ENCODE measurements at regions not wholly inside any gene's neighbourhood (a gene's known extent, or its start where the extent isn't known, plus 50 kb on each side); places are given as distances from the start of the nearest gene placed in this dataset.

GRCh38 chr7:98702021-98702420 lies 84.9 kb downstream of the NPTX2 start:
- no peak for TF ChIP-seq JUND (IDR thresholded peaks at IDR 0.05; ENCODE audit: low read depth)
- in situ Hi-C loops (cut with HindIII; ENCODE audit: low pct_unique_long_range_greater_than_20kb, low sequenced_read_pairs), result no loop called here
- no peak for DNase-seq (ENCODE audit: low read depth in 1 of 2, low spot score in 1 of 2)

GRCh38 chr7:98703916-98704315 lies 86.8 kb downstream of the NPTX2 start:
- DNase-seq (ENCODE audit: low read depth in 1 of 2, low spot score in 1 of 2), result peak in 1 of 2 experiments; percentile 3
- no peak for TF ChIP-seq JUND (IDR thresholded peaks at IDR 0.05; ENCODE audit: low read depth)
- in situ Hi-C loops (cut with HindIII; ENCODE audit: low pct_unique_long_range_greater_than_20kb, low sequenced_read_pairs), result no loop called here

DNA sequence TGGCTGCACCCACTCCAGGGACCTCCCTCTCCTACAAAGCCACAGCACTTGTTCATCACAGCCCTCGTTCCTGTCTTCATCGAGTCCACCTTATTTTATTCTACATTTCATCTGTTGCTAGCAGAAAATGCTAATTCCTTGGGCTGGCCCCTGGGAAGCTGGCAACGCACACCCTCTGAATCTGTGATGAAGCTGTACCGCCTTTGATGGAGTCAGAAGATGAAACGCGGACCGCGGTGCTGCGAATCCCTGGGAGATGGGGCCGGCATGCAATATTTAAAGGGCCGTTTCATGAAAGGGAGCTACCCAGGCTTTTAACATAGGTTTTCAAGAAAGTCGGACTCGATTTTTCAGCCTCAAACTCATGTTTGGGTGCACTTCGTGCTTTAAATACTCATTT lies 88.5 kb downstream of the NPTX2 start:
- no peak for TF ChIP-seq JUND (IDR thresholded peaks at IDR 0.05; ENCODE audit: low read depth)
- in situ Hi-C loops (cut with HindIII; ENCODE audit: low pct_unique_long_range_greater_than_20kb, low sequenced_read_pairs), result no loop called here
- DNase-seq (ENCODE audit: low read depth in 1 of 2, low spot score in 1 of 2), result no peak

GRCh38 chr7:98707076-98707475 lies 90.0 kb downstream of the NPTX2 start:
- no peak for DNase-seq (ENCODE audit: low read depth in 1 of 2, low spot score in 1 of 2)
- TF ChIP-seq JUND (IDR thresholded peaks at IDR 0.05; ENCODE audit: low read depth), result no peak
- in situ Hi-C loops (cut with HindIII; ENCODE audit: low pct_unique_long_range_greater_than_20kb, low sequenced_read_pairs), result no loop called here

DNA sequence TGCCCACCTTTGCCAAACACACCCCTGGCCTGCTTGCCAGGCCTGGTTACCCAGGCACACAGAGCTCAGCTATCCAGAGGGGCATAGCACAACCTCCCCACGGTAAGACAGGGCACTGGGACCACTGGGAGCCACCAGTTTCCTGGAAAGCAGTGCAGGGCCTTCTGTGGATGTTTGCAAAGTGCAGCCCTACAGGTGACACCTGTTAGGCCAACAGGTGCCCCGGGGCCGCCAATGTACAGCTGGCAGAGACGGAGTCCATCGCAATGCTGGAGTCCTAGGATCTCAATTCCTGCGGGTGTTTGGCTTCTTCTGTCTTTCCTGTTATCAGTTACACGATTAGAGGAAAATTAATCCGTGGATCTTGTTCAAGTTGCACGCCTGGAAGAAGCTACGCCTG lies 94.9 kb downstream of the NPTX2 start:
- no peak for TF ChIP-seq JUND (IDR thresholded peaks at IDR 0.05; ENCODE audit: low read depth)
- DNase-seq (ENCODE audit: low read depth in 1 of 2, low spot score in 1 of 2), result no peak
- in situ Hi-C loops (cut with HindIII; ENCODE audit: low pct_unique_long_range_greater_than_20kb, low sequenced_read_pairs), result no loop called here

GRCh38 chr7:98713165-98713810 lies 96.2 kb downstream of the NPTX2 start:
- TF ChIP-seq JUND (IDR thresholded peaks at IDR 0.05; ENCODE audit: low read depth), result no peak
- in situ Hi-C loops (cut with HindIII; ENCODE audit: low pct_unique_long_range_greater_than_20kb, low sequenced_read_pairs), result no loop called here
- DNase-seq (ENCODE audit: low read depth in 1 of 2, low spot score in 1 of 2), result no peak

GRCh38 chr7:98719396-98719795 lies 102.3 kb downstream of the NPTX2 start:
- no peak for DNase-seq (ENCODE audit: low read depth in 1 of 2, low spot score in 1 of 2)
- TF ChIP-seq JUND (IDR thresholded peaks at IDR 0.05; ENCODE audit: low read depth), result no peak
- in situ Hi-C loops (cut with HindIII; ENCODE audit: low pct_unique_long_range_greater_than_20kb, low sequenced_read_pairs), result no loop called here

DNA sequence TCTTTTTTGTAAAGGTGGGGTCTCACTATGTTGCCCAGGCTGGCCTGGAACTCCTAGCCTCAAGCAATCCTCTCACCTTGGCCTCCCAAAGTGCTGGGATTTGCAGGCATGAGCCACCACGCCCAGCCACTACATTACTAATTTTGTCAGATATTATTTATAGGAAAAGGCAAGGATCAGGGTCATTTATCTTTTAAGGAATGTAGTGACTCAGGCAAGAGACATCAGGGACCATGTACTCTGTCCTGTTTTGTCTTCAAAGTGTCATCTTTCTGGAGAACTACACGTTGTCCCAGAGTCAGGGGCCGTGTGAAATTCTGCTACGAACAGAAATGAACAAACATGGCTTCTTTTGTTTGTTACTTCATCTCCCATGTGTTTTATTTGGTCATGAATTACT lies 105.3 kb downstream of the NPTX2 start:
- no peak for DNase-seq (ENCODE audit: low read depth in 1 of 2, low spot score in 1 of 2)
- no peak for TF ChIP-seq JUND (IDR thresholded peaks at IDR 0.05; ENCODE audit: low read depth)
- in situ Hi-C loops (cut with HindIII; ENCODE audit: low pct_unique_long_range_greater_than_20kb, low sequenced_read_pairs), result no loop called here

GRCh38 chr7:98724591-98724990 lies 107.5 kb downstream of the NPTX2 start:
- TF ChIP-seq JUND (IDR thresholded peaks at IDR 0.05; ENCODE audit: low read depth), result no peak
- in situ Hi-C loops (cut with HindIII; ENCODE audit: low pct_unique_long_range_greater_than_20kb, low sequenced_read_pairs), result no loop called here
- no peak for DNase-seq (ENCODE audit: low read depth in 1 of 2, low spot score in 1 of 2)

GRCh38 chr7:98727146-98727709 lies 110.1 kb downstream of the NPTX2 start:
- DNase-seq (ENCODE audit: low read depth in 1 of 2, low spot score in 1 of 2), result no peak
- in situ Hi-C loops (cut with HindIII; ENCODE audit: low pct_unique_long_range_greater_than_20kb, low sequenced_read_pairs), result no loop called here
- no peak for TF ChIP-seq JUND (IDR thresholded peaks at IDR 0.05; ENCODE audit: low read depth)

- TF ChIP-seq JUND (IDR thresholded peaks at IDR 0.05; ENCODE audit: low read depth), result no peak
- DNase-seq (ENCODE audit: low read depth in 1 of 2, low spot score in 1 of 2), result no peak
- in situ Hi-C loops (cut with HindIII; ENCODE audit: low pct_unique_long_range_greater_than_20kb, low sequenced_read_pairs), result no loop called here
These were observed 111.5 kb downstream of the NPTX2 start for GRCh38 chr7:98728555-98728954.

DNA sequence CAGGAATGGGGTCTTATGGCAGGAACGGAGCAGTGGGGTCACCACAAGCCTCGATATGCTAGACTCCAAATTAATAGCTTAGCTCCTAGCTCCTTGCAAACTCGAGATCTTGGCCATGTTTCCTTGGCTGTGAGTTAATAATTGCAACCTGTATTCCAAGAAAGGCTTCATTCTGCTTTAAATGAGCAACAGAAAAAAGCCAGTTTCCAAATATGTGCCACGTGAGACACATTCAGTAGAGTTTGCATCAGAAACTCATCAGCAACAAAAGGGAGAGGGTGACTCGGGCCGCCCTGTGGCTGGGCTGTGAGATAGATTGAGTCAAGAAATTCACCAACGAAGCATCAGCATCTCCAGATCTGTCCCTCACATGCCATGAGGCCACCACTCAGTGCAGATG lies 112.0 kb downstream of the NPTX2 start:
- in situ Hi-C loops (cut with HindIII; ENCODE audit: low pct_unique_long_range_greater_than_20kb, low sequenced_read_pairs), result no loop called here
- TF ChIP-seq JUND (IDR thresholded peaks at IDR 0.05; ENCODE audit: low read depth), result no peak
- no peak for DNase-seq (ENCODE audit: low read depth in 1 of 2, low spot score in 1 of 2)

DNA sequence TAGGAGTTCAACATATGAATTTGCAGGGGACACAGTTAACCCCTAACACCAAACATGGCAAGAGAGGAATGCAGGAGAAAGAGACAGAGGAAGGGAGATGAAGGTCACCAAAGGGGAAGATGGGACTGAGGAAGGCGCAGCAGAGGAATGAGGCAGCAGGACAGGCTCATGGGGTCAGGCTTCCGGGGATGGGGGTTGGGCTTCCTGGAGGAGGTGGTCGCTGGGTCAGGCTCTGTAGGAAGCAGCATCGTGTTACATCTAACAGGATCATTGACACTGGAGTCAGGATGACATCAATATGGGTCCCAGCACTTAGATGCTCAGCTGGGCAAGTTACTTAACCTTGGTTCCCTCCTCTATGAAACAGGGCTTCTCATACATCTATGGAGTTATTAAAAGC lies 113.2 kb downstream of the NPTX2 start:
- in situ Hi-C loops (cut with HindIII; ENCODE audit: low pct_unique_long_range_greater_than_20kb, low sequenced_read_pairs), result no loop called here
- DNase-seq (ENCODE audit: low read depth in 1 of 2, low spot score in 1 of 2), result no peak
- TF ChIP-seq JUND (IDR thresholded peaks at IDR 0.05; ENCODE audit: low read depth), result no peak

DNA sequence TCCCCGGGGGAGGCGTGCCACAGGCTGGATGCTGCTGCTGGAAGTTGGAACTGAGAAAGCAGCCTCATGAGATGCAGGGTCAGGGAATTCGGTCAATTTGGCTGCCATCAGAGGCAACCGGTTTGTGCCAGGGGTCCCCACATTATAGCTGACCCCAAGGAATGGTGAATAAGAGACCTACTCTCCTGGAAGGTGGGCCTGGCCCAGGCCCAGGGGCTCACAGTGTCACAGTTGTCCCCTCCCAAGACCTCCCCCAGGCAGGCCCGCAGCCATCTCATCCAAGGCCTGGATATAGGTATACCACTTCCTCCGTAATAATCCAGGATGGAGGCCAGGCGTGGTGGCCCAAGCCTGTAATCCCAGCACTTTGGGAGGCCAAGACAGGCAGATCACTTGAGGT lies 114.6 kb downstream of the NPTX2 start:
- no peak for DNase-seq (ENCODE audit: low read depth in 1 of 2, low spot score in 1 of 2)
- in situ Hi-C loops (cut with HindIII; ENCODE audit: low pct_unique_long_range_greater_than_20kb, low sequenced_read_pairs), result no loop called here
- TF ChIP-seq JUND (IDR thresholded peaks at IDR 0.05; ENCODE audit: low read depth), result no peak

All from T47D (cell line).